ENCODE measurements at regions not wholly inside any gene's neighbourhood (a gene's known extent, or its start where the extent isn't known, plus 50 kb on each side); places are given as distances from the start of the nearest gene placed in this dataset.
"Not testable (repeated sequence)": the region's sequence is repeated elsewhere in the genome, so short reads cannot be mapped to it uniquely, and the experiment has no call there.

- no peak for DNase-seq
Measured at GRCh38 chr9:75551861-75552260, 338.6 kb upstream of the PCSK5 start.

- DNase-seq, result no peak
Measured at GRCh38 chr9:75552941-75553340, 337.5 kb upstream of the PCSK5 start.

GRCh38 chr9:75566813-75567212 lies 323.7 kb upstream of the PCSK5 start:
- not testable (repeated sequence) for DNase-seq

GRCh38 chr9:75570538-75570937 lies 319.9 kb upstream of the PCSK5 start:
- no peak for DNase-seq

GRCh38 chr9:75574569-75574968 lies 315.9 kb upstream of the PCSK5 start:
- no peak for DNase-seq

GRCh38 chr9:75582870-75583269 lies 307.6 kb upstream of the PCSK5 start:
- no peak for DNase-seq

GRCh38 chr9:75588808-75589207 lies 301.7 kb upstream of the PCSK5 start:
- no peak for DNase-seq

GRCh38 chr9:75589497-75589896 lies 301.0 kb upstream of the PCSK5 start:
- DNase-seq, result no peak

GRCh38 chr9:75591972-75592371 lies 298.5 kb upstream of the PCSK5 start:
- no peak for DNase-seq

GRCh38 chr9:75592586-75592985 lies 297.9 kb upstream of the PCSK5 start:
- DNase-seq, result no peak

- no peak for DNase-seq
Measured at GRCh38 chr9:75593920-75594319, 296.6 kb upstream of the PCSK5 start.

- DNase-seq, result no peak
Measured at GRCh38 chr9:75599126-75599525, 291.3 kb upstream of the PCSK5 start.

GRCh38 chr9:75601280-75601679 lies 289.2 kb upstream of the PCSK5 start:
- no peak for DNase-seq

- no peak for DNase-seq
Measured at GRCh38 chr9:75602060-75602459, 288.4 kb upstream of the PCSK5 start.

GRCh38 chr9:75604661-75605060 lies 285.8 kb upstream of the PCSK5 start:
- no peak for DNase-seq

GRCh38 chr9:75607521-75607920 lies 283.0 kb upstream of the PCSK5 start:
- DNase-seq, result no peak

GRCh38 chr9:75609401-75609800 lies 281.1 kb upstream of the PCSK5 start:
- DNase-seq, result no peak

- DNase-seq, result no peak
Measured at GRCh38 chr9:75610246-75610645, 280.2 kb upstream of the PCSK5 start.

- no peak for DNase-seq
Measured at GRCh38 chr9:75612205-75612604, 278.3 kb upstream of the PCSK5 start.

GRCh38 chr9:75612754-75613153 lies 277.7 kb upstream of the PCSK5 start:
- DNase-seq, result no peak

GRCh38 chr9:75615284-75615683 lies 275.2 kb upstream of the PCSK5 start:
- no peak for DNase-seq

GRCh38 chr9:75616052-75616451 lies 274.4 kb upstream of the PCSK5 start:
- no peak for DNase-seq

GRCh38 chr9:75616841-75617566 lies 273.5 kb upstream of the PCSK5 start:
- DNase-seq, result no peak

GRCh38 chr9:75623462-75623861 lies 267.0 kb upstream of the PCSK5 start:
- no peak for DNase-seq

- DNase-seq, result no peak
Measured at GRCh38 chr9:75624998-75625397, 265.5 kb upstream of the PCSK5 start.
